MCF 10A (cell line): ENCODE measurements at regions not wholly inside any gene's neighbourhood (a gene's known extent, or its start where the extent isn't known, plus 50 kb on each side); places are given as distances from the start of the nearest gene placed in this dataset.

Experiments
- BruUV-seq: library from RNA; stranded (reverse); fragments of 400-500 nt; replicated peaks from 2 replicates; lab custom pipeline; 2021; lab: Mats Ljungman, UMichigan
- CTCF ChIA-PET: fragments of 300-600 bp; sonication (Branson Sonifier 250); formaldehyde crosslinking; extraction: SDS; loops from one replicate; lab custom pipeline; 2021; ENCODE audit warnings: antibody characterized with exemption, inconsistent platforms; lab: Yijun Ruan, JAX
- POLR2A ChIA-PET: fragments of 300-600, 350-650 bp; sonication (Branson Sonifier 250); formaldehyde crosslinking; extraction: SDS; loops from one replicate; lab custom pipeline; 2020; ENCODE audit warnings: antibody characterized with exemption, inconsistent platforms; lab: Yijun Ruan, JAX
- DNase-seq: peaks from one replicate; pipeline ENCODE4 v3.0.0-alpha.2; 2018; ENCODE audit not compliant: unreplicated experiment
- H3K27ac Mint-ChIP-seq: one replicate; pipeline ENCODE4 v1.8.0; 2022; ENCODE audit warnings: mild to moderate bottlenecking, low read depth, mixed read lengths; ENCODE audit not compliant: unreplicated experiment
- H3K27me3 Mint-ChIP-seq: one replicate; pipeline ENCODE4 v1.8.0; 2022; ENCODE audit warnings: mixed read lengths; ENCODE audit not compliant: insufficient read depth, unreplicated experiment
- H3K36me3 Mint-ChIP-seq: one replicate; pipeline ENCODE4 v1.8.0; 2022; ENCODE audit warnings: mild to moderate bottlenecking, moderate library complexity, mixed read lengths; ENCODE audit not compliant: insufficient read depth, unreplicated experiment
- H3K4me1 Mint-ChIP-seq: one replicate; pipeline ENCODE4 v1.8.0; 2022; ENCODE audit warnings: mixed read lengths; ENCODE audit not compliant: insufficient read depth, unreplicated experiment
- H3K4me3 Mint-ChIP-seq: one replicate; pipeline ENCODE4 v1.8.0; 2022; ENCODE audit warnings: mild to moderate bottlenecking, moderate library complexity, mixed read lengths; ENCODE audit not compliant: unreplicated experiment
- H3K9me3 Mint-ChIP-seq: one replicate; pipeline ENCODE4 v1.8.0; 2022; ENCODE audit warnings: mixed read lengths; ENCODE audit not compliant: unreplicated experiment
- intact Hi-C: fragments of 100-400 bp; cut with micrococcal nuclease; formaldehyde crosslinking; loops from 2 replicates; pipeline ENCODE4 v1.14.1; 2022
- TF ChIP-seq, protein P1 (sequence below): fragments of 200-600 bp; IDR thresholded peaks from one replicate; pipeline ENCODE4 v1.8.0; 2022; ENCODE audit warnings: antibody characterized with exemption, mild to moderate bottlenecking; ENCODE audit not compliant: unreplicated experiment

DNA sequence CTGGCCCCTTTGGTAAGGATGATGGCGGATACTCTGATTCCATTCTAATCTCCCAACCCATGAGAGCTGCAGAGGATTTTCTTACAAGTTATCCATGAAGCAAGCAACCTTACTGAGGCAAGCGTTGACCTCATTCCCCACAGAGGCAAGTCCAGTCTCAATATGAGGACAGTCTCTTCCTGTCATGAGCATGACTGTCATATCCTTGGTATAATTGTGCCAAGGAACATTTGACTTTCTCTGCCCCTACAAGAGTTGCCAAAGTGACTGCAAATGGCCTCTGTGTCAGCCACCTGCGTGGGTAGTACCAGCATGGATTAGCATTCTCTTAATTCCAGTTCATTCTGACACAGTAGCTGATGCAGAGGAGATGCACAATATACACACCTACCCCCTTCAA, 71.2 kb upstream of the TMEM158 start:
- peaks cover 6% of the 10 kb centered on the region for H3K9me3 Mint-ChIP-seq
- no peaks in the 10 kb centered on the region for H3K4me1 Mint-ChIP-seq
- no peak for DNase-seq
- H3K36me3 Mint-ChIP-seq, result no peaks in the 10 kb centered on the region
- BruUV-seq, result no TSS peak
- intact Hi-C loops, result no loop called here
- TF ChIP-seq, protein P1, sequence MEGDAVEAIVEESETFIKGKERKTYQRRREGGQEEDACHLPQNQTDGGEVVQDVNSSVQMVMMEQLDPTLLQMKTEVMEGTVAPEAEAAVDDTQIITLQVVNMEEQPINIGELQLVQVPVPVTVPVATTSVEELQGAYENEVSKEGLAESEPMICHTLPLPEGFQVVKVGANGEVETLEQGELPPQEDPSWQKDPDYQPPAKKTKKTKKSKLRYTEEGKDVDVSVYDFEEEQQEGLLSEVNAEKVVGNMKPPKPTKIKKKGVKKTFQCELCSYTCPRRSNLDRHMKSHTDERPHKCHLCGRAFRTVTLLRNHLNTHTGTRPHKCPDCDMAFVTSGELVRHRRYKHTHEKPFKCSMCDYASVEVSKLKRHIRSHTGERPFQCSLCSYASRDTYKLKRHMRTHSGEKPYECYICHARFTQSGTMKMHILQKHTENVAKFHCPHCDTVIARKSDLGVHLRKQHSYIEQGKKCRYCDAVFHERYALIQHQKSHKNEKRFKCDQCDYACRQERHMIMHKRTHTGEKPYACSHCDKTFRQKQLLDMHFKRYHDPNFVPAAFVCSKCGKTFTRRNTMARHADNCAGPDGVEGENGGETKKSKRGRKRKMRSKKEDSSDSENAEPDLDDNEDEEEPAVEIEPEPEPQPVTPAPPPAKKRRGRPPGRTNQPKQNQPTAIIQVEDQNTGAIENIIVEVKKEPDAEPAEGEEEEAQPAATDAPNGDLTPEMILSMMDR, result no peak
- no peak overlapping the region for H3K4me3 Mint-ChIP-seq
- ChIA-PET POLR2A (interaction anchor here (0.6 kb wide), 1 partner anchor 181 kb away, joined by 3 read pairs; no protein-coding TSS in a partner anchor), CTCF (no interaction called here)
- no peak overlapping the region for H3K27ac Mint-ChIP-seq
- peaks cover 56% of the 10 kb centered on the region for H3K27me3 Mint-ChIP-seq

DNA sequence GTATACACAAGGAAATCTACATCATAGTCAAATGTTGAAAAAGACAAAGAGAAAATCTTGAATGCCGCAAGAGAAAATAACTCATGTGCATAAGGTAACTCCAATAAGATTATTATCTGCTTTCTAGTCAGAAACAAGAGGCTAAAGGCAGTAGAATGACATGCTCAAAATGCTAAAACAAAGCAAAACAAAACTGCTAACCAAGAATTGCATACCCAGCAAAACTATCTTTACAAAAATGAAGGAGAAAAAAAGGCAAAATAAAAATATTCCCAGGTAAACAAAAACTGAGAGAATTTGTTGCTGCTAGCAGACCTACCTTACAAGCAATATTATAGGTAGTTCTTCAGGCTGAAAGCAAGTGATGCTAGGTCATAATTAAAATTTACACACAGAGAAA, 76.4 kb upstream of the TMEM158 start:
- Mint-ChIP-seq H3K36me3 (no peaks in the 10 kb centered on the region), H3K4me1 (no peaks in the 10 kb centered on the region), H3K27ac (no peak overlapping the region), H3K9me3 (peaks cover 6% of the 10 kb centered on the region), H3K27me3 (peaks cover 39% of the 10 kb centered on the region), H3K4me3 (no peak overlapping the region)
- no peak for DNase-seq
- no TSS peak for BruUV-seq
- ChIA-PET POLR2A (no interaction called here), CTCF (no interaction called here)
- TF ChIP-seq, protein P1, result no peak
- intact Hi-C loops, result no loop called here

DNA sequence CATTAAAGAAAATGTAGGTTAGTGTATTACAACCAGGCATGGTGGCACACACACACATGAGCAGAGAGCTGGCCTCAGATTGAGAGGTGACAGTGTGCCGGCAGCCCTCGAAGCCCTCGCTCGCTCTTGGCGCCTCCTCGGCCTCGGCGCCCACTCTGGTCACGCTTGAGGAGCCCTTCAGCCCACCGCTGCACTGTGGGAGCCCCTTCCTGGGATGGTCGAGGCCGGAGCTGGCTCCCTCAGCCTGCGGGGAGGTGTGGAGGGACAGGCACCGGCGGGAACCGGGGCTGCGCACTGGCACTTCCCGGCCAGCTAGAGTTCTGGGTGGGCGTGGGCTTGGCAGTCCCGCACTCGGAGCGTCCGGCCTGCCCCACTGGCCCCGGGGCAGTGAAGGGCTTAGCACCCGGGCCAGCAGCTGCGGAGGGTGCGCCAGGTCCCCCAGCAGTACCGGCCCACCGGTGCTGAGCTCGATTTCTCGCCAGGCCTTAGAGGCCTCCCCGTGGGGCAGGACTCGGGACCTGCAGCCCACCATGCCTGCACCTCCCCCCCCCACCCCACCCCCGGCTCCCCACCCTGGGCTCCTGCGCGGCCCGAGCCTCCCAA, 80.4 kb upstream of the TMEM158 start:
- BruUV-seq, result no TSS peak
- H3K9me3 Mint-ChIP-seq, result no peaks in the 10 kb centered on the region
- intact Hi-C loops, result no loop called here
- no peak for DNase-seq
- H3K4me1 Mint-ChIP-seq, result no peaks in the 10 kb centered on the region
- ChIA-PET POLR2A (interaction anchor here (0.7 to 1.0 kb wide), 2 partner anchors 17 to 221 kb away, joined by 3 to 4 read pairs; no protein-coding TSS in a partner anchor), CTCF (interaction anchor here (0.5 to 1.4 kb wide), 2 partner anchors 16 to 95 kb away, joined by 3 to 4 read pairs; no protein-coding TSS in a partner anchor)
- peaks cover 38% of the 10 kb centered on the region for H3K27me3 Mint-ChIP-seq
- no peak overlapping the region for H3K27ac Mint-ChIP-seq
- H3K4me3 Mint-ChIP-seq, result no peak overlapping the region
- TF ChIP-seq, protein P1, result no peak
- no peaks in the 10 kb centered on the region for H3K36me3 Mint-ChIP-seq

DNA sequence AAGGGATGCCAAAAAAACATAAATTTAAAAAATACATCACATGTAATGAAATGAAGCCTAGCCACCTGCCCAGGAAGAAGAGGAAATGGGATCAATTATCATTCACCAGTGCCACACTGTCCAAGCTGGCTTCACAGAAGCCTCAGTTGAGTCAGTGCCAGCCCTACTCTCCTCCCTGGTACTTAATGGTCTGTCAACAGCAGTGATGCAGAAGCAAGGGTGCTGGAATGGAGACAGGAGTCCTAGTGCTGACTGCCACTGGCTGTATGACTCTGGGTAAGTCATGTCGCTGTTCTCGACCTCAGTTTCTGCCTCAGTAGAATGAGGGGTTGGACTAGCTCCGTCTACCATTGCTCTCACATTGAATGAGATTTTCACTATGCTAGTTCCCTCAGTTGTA, 78.5 kb upstream of the LARS2 start:
- POLR2A ChIA-PET, result no interaction called here
- H3K9me3 Mint-ChIP-seq, result no peaks in the 10 kb centered on the region
- peaks cover 47% of the 10 kb centered on the region for H3K27me3 Mint-ChIP-seq
- H3K4me3 Mint-ChIP-seq, result no peak overlapping the region
- H3K27ac Mint-ChIP-seq, result no peak overlapping the region
- BruUV-seq, result no TSS peak
- H3K4me1 Mint-ChIP-seq, result no peaks in the 10 kb centered on the region
- DNase-seq, result no peak
- TF ChIP-seq, protein P1, result no peak
- H3K36me3 Mint-ChIP-seq, result peaks cover 5% of the 10 kb centered on the region
- intact Hi-C loops, result no loop called here
- CTCF ChIA-PET, result no interaction called here
